SU-DHL-6 (cell line): ENCODE measurements at regions not wholly inside any gene's neighbourhood (a gene's known extent, or its start where the extent isn't known, plus 50 kb on each side); places are given as distances from the start of the nearest gene placed in this dataset.

ENCODE experiments used
- H2AFZ ChIP-seq: fragments of 200-600 bp; sonication (generic); 2 replicates; pipeline ENCODE4 v1.6.1; 2014; ENCODE audit warnings: low read depth, mild to moderate bottlenecking, moderate library complexity, mixed read lengths, antibody characterized with exemption, low read length; ENCODE audit not compliant: severe bottlenecking
- H3F3A ChIP-seq: fragments of 200-600 bp; shearing (Covaris generic); 2 replicates; pipeline ENCODE4 v1.6.0; 2016; ENCODE audit warnings: antibody characterized with exemption, mild to moderate bottlenecking; ENCODE audit not compliant: insufficient read depth
- H3K27ac ChIP-seq: fragments of 200-600 bp; sonication (generic); 2 replicates; pipeline ENCODE4 v1.5.1; 2016; ENCODE audit warnings: low read depth, mild to moderate bottlenecking, low read length, moderate library complexity, mixed read lengths
- H3K27me3 ChIP-seq: fragments of 200-600 bp; sonication (generic), shearing (Covaris generic); 2 replicates; pipeline ENCODE4 v1.6.0; 2014; ENCODE audit warnings: mild to moderate bottlenecking, low read length
- H3K36me3 ChIP-seq: fragments of 200-600 bp; sonication (generic); 2 replicates; pipeline ENCODE4 v1.6.1; 2014; ENCODE audit warnings: mild to moderate bottlenecking, low read length, mixed read lengths
- H3K4me2 ChIP-seq: fragments of 300-600, 200-600 bp; shearing (Covaris generic), sonication (generic); 2 replicates; pipeline ENCODE4 v1.6.0; 2014; ENCODE audit warnings: low read length, low read depth, mild to moderate bottlenecking; ENCODE audit not compliant: poor library complexity, severe bottlenecking
- H3K4me3 ChIP-seq: fragments of 200-600 bp; sonication (generic); 2 replicates; pipeline ENCODE4 v1.5.1; 2014; ENCODE audit warnings: antibody characterized with exemption, low read length, mild to moderate bottlenecking, mixed read lengths; ENCODE audit not compliant: insufficient read depth, poor library complexity, severe bottlenecking
- H3K79me2 ChIP-seq: fragments of 200-600 bp; sonication (generic); 2 replicates; pipeline ENCODE4 v1.6.1; 2014; ENCODE audit warnings: mild to moderate bottlenecking, low read length, moderate library complexity; ENCODE audit not compliant: insufficient read depth
- H3K9ac ChIP-seq: fragments of 200-600 bp; sonication (generic); 2 replicates; pipeline ENCODE4 v1.7.0; 2014; ENCODE audit warnings: mild to moderate bottlenecking, low read length
- H3K9me2 ChIP-seq: fragments of 200-600 bp; sonication (generic); replicated peaks from 2 replicates; pipeline ENCODE4 v1.6.1; 2014; ENCODE audit warnings: low read length; ENCODE audit not compliant: insufficient read depth
- H3K9me3 ChIP-seq: fragments of 200-600 bp; sonication (generic); 2 replicates; pipeline ENCODE4 v1.6.1; 2014; ENCODE audit warnings: low read length, mixed read lengths; ENCODE audit not compliant: insufficient read depth
- H4K20me1 ChIP-seq: fragments of 200-600 bp; sonication (generic); 2 replicates; pipeline ENCODE4 v1.6.1; 2014; ENCODE audit warnings: low read depth, mild to moderate bottlenecking, antibody characterized with exemption, low read length, moderate library complexity, mixed read lengths
- EZH2phosphoT487 ChIP-seq: fragments of 200-600 bp; sonication (generic), shearing (Covaris generic); conservative IDR thresholded peaks from 2 replicates; pipeline ENCODE4 v1.6.1; 2018; ENCODE audit warnings: mild to moderate bottlenecking, antibody characterized with exemption, low read length, moderate library complexity, mixed read lengths
- TF ChIP-seq, protein P1 (sequence below): fragments of 200-600 bp; sonication (generic); IDR thresholded peaks from one replicate; pipeline ENCODE4 v1.5.1; 2017; ENCODE audit warnings: antibody characterized with exemption, mild to moderate bottlenecking, low read length, moderate library complexity; ENCODE audit not compliant: insufficient read depth, poor library complexity, severe bottlenecking

DNA sequence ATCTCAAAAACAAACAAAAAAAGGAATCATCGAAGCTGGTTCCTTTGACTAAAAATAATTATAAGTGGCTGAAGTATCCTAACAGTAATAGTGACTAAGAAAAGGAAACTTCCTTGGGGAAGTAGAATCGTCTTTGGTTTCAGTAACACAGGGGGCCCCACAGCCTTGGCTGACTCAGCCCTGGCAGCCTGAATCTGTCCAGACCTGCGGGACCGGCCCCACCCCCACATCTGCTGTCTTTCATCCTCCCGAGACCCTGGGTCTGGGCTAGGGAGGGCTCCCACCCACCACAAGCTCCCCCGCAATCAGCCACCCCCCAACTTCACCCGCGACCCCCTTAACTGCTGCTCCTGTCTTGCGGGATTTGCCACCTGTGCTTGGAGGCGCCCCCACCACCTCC is 1452.6 kb upstream of the ACVR2A start:
- H2AFZ ChIP-seq: no peak overlapping the region
- no peaks in the 10 kb centered on the region for H3F3A ChIP-seq
- no peaks in the 10 kb centered on the region for H3K36me3 ChIP-seq
- H3K27ac ChIP-seq: no peak overlapping the region
- no peak for TF ChIP-seq EZH2phosphoT487
- TF ChIP-seq, protein P1, sequence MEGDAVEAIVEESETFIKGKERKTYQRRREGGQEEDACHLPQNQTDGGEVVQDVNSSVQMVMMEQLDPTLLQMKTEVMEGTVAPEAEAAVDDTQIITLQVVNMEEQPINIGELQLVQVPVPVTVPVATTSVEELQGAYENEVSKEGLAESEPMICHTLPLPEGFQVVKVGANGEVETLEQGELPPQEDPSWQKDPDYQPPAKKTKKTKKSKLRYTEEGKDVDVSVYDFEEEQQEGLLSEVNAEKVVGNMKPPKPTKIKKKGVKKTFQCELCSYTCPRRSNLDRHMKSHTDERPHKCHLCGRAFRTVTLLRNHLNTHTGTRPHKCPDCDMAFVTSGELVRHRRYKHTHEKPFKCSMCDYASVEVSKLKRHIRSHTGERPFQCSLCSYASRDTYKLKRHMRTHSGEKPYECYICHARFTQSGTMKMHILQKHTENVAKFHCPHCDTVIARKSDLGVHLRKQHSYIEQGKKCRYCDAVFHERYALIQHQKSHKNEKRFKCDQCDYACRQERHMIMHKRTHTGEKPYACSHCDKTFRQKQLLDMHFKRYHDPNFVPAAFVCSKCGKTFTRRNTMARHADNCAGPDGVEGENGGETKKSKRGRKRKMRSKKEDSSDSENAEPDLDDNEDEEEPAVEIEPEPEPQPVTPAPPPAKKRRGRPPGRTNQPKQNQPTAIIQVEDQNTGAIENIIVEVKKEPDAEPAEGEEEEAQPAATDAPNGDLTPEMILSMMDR: no peak
- no peak overlapping the region for H3K4me2 ChIP-seq
- H3K79me2 ChIP-seq: no peaks in the 10 kb centered on the region
- H3K4me3 ChIP-seq: no peak overlapping the region
- H3K27me3 ChIP-seq: no peaks in the 10 kb centered on the region
- H3K9me3 ChIP-seq: no peaks in the 10 kb centered on the region
- H4K20me1 ChIP-seq: no peaks in the 10 kb centered on the region
- H3K9me2 ChIP-seq: no peaks in the 10 kb centered on the region
- H3K9ac ChIP-seq: no peak overlapping the region

DNA sequence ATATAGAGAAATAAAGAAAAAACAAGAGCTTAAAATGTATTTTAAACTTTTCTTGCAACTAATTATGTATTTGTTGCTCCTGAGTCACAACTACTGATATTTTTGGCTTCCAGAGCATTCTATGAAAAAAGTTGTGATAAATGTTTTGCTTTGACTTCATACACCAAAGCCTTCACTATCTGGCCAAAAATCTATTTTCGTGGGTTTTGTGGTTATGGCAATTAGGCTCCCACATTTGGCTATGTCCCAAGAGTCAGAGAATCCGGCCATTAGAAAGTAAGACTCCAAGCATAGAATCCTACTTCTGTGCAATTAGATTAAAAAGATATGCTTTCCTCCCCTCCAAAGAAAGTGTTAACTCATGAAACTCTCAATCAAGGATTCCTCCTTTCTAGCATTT is 1456.1 kb upstream of the ACVR2A start:
- TF ChIP-seq, protein P1: no peak
- TF ChIP-seq EZH2phosphoT487: no peak
- H3F3A ChIP-seq: no peaks in the 10 kb centered on the region
- H3K9ac ChIP-seq: no peak overlapping the region
- no peaks in the 10 kb centered on the region for H3K79me2 ChIP-seq
- no peak overlapping the region for H2AFZ ChIP-seq
- H3K9me2 ChIP-seq: no peaks in the 10 kb centered on the region
- H3K4me3 ChIP-seq: no peak overlapping the region
- no peak overlapping the region for H3K27ac ChIP-seq
- H3K27me3 ChIP-seq: no peaks in the 10 kb centered on the region
- no peak overlapping the region for H3K4me2 ChIP-seq
- H3K9me3 ChIP-seq: no peaks in the 10 kb centered on the region
- H3K36me3 ChIP-seq: no peaks in the 10 kb centered on the region
- H4K20me1 ChIP-seq: no peaks in the 10 kb centered on the region

DNA sequence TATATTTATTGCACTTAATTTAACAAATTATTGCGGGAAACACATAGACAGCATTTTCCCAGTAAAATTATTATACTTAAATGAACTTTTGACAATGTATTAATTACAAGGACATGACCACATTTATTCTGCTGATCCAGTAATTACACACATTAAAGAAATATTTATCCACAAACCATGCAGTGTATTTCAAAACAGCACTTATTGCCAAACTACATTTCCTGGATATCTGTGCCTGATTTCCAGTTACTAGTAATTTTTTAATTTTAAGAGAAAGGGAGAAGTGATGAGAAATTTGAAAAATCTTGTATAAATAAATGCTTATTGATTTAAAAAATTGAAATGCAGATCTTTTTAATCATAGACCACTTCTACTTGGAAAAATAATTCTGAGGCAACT is 1458.7 kb upstream of the ACVR2A start:
- no peaks in the 10 kb centered on the region for H3K79me2 ChIP-seq
- no peak for TF ChIP-seq EZH2phosphoT487
- TF ChIP-seq, protein P1: no peak
- no peaks in the 10 kb centered on the region for H3K9me2 ChIP-seq
- no peak overlapping the region for H3K27ac ChIP-seq
- H3K9me3 ChIP-seq: no peaks in the 10 kb centered on the region
- H3K27me3 ChIP-seq: no peaks in the 10 kb centered on the region
- H3K9ac ChIP-seq: no peak overlapping the region
- no peak overlapping the region for H2AFZ ChIP-seq
- no peak overlapping the region for H3K4me3 ChIP-seq
- H4K20me1 ChIP-seq: no peaks in the 10 kb centered on the region
- no peaks in the 10 kb centered on the region for H3K36me3 ChIP-seq
- no peaks in the 10 kb centered on the region for H3F3A ChIP-seq
- no peak overlapping the region for H3K4me2 ChIP-seq
